Activated CD4-positive, CD25-positive, alpha-beta regulatory T cell treated with anti-CD3 and anti-CD28 coated beads, Interleukin-2, amount 50 U/mL, for 24 hours (primary cell): ENCODE measurements at regions not wholly inside any gene's neighbourhood (a gene's known extent, or its start where the extent isn't known, plus 50 kb on each side); places are given as distances from the start of the nearest gene placed in this dataset.

Experiments
- ATAC-seq, 2 donors: fragments of 150-1000 bp; cut with Tn5 transposase; one replicate each; pipeline ENCODE4 v1.10.0; 2021; ENCODE audit warnings: mild to moderate bottlenecking in 1 of 2, moderate library complexity in 1 of 2

- ATAC-seq: no peak
These were observed 207.2 kb downstream of the CD109 start for GRCh38 chr6:73903155-73903554.

GRCh38 chr6:73901986-73902385 is 206.0 kb downstream of the CD109 start:
- ATAC-seq: no peak

GRCh38 chr6:73901311-73901710 is 205.3 kb downstream of the CD109 start:
- no peak for ATAC-seq

- no peak for ATAC-seq
These were observed 202.6 kb downstream of the CD109 start for GRCh38 chr6:73898599-73898998.

DNA sequence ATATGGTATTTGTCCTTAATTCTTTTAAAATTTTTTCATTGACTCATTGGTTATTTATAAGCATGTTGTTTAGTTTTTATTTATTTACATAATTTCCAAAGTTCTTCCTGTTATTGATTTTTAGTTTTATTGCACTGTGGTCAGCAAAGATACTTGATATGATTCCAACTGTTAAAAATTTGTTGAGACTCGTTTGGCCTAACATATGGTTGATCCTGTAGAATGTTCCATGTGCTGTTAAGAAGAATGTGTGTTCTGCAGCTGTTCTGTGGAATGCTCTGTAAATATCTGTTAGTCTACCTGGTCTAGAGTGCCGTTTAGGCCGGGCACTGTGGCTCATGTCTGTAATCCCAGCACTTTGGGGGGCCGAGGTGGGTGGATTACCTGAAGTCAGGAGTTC is 197.7 kb downstream of the CD109 start:
- no peak for ATAC-seq

GRCh38 chr6:73888050-73888449 is 192.0 kb downstream of the CD109 start:
- no peak for ATAC-seq

GRCh38 chr6:73885393-73885792 is 189.4 kb downstream of the CD109 start:
- ATAC-seq: no peak

- ATAC-seq: no peak
These were observed 188.5 kb downstream of the CD109 start for GRCh38 chr6:73884540-73884939.

DNA sequence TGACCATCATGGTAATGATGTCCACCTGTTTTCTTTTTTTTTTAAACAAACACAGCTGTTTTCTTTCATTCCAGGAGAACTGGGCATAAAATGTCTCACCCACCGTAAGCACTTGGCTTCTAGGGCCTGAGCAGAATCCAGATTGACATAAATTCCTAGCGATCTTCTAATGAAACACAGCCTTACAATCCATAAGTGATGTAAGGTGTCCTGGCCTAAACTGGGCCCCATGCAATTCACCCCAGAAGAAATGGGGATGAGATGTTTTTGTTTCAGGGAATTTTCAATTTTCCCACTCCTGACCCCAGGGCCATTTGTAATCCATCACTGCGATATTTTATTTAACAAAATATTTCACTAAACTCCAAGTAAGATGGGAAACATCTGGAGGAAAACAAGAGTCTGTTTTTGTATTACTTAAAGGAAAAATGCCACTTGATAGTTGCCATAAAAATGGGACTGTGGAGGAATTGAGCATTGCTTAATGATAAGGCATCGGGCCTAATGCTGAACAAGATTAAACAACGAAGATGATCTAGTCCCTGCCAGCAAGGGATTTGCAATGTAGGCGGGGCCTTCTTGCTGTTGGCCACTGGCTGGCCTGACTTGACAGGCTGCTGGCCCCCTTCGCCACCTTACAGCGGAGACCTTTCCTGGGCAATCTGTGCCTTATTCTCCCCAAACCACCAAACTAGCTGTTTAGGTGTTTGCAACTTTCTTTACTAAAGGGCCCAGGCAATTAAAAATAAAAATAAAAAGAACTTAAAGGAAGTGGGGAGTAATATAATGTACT is 183.7 kb downstream of the CD109 start:
- ATAC-seq: no peak

GRCh38 chr6:73878403-73878802 is 182.4 kb downstream of the CD109 start:
- ATAC-seq: no peak
